HFFc6 (cell line): ENCODE measurements at regions not wholly inside any gene's neighbourhood (a gene's known extent, or its start where the extent isn't known, plus 50 kb on each side); places are given as distances from the start of the nearest gene placed in this dataset.
A peak's percentile ranks its signal among the peaks of the same experiment; 100 is the strongest.

Experiments used
- DNase-seq: peaks from one replicate; pipeline ENCODE4 v3.0.0-alpha.2; 2018
- H3K27ac Mint-ChIP-seq: 2 replicates; pipeline ENCODE4 v1.8.0; 2020; ENCODE audit warnings: mild to moderate bottlenecking, mixed read lengths
- H3K27me3 Mint-ChIP-seq: 2 replicates; pipeline ENCODE4 v1.8.0; 2021; ENCODE audit warnings: mild to moderate bottlenecking, moderate library complexity, mixed read lengths; ENCODE audit not compliant: insufficient read depth
- H3K36me3 Mint-ChIP-seq: 2 replicates; pipeline ENCODE4 v1.8.0; 2021; ENCODE audit warnings: low read depth, mixed read lengths
- H3K4me1 Mint-ChIP-seq: 2 replicates; pipeline ENCODE4 v1.8.0; 2020; ENCODE audit warnings: low read depth, mixed read lengths
- H3K4me3 Mint-ChIP-seq: 2 replicates; pipeline ENCODE4 v1.8.0; 2020; ENCODE audit warnings: mild to moderate bottlenecking, moderate library complexity, mixed read lengths
- H3K9me3 Mint-ChIP-seq: 2 replicates; pipeline ENCODE4 v1.8.0; 2020; ENCODE audit warnings: mild to moderate bottlenecking, mixed read lengths
- CTCF ChIP-seq: fragments of 200-600 bp; sonication (generic); IDR thresholded peaks from 2 replicates; pipeline ENCODE4 v1.5.0; 2021; ENCODE audit warnings: antibody characterized with exemption, mild to moderate bottlenecking

- Mint-ChIP-seq H3K27ac (no peak overlapping the region), H3K36me3 (peaks cover 5% of the 10 kb centered on the region; the same call in 1 of the 2 replicates), H3K27me3 (no peaks in the 10 kb centered on the region), H3K4me1 (peaks cover 38% of the 10 kb centered on the region), H3K4me3 (no peak overlapping the region), H3K9me3 (no peaks in the 10 kb centered on the region)
- TF ChIP-seq CTCF, result no peak
- DNase-seq, result no peak
Observed at GRCh38 chr11:121930004-121930965, 185.7 kb downstream of the BLID start.

- Mint-ChIP-seq H3K27me3 (no peaks in the 10 kb centered on the region), H3K4me1 (peaks cover 32% of the 10 kb centered on the region), H3K27ac (no peak overlapping the region), H3K9me3 (no peaks in the 10 kb centered on the region), H3K36me3 (no peaks in the 10 kb centered on the region), H3K4me3 (no peak overlapping the region)
- TF ChIP-seq CTCF, result no peak
- peak; percentile 12 for DNase-seq
Observed at GRCh38 chr11:121929581-121929980, 186.4 kb downstream of the BLID start.

- DNase-seq, result no peak
Observed at GRCh38 chr11:121928597-121929580, 187.1 kb downstream of the BLID start.

GRCh38 chr11:121927789-121928188 lies 188.2 kb downstream of the BLID start:
- no peaks in the 10 kb centered on the region for H3K27me3 Mint-ChIP-seq
- TF ChIP-seq CTCF, result no peak
- H3K27ac Mint-ChIP-seq, result no peak overlapping the region
- peaks cover 18% of the 10 kb centered on the region for H3K4me1 Mint-ChIP-seq
- no peaks in the 10 kb centered on the region for H3K36me3 Mint-ChIP-seq
- H3K9me3 Mint-ChIP-seq, result no peaks in the 10 kb centered on the region
- DNase-seq, result no peak
- no peak overlapping the region for H3K4me3 Mint-ChIP-seq

More at GRCh38 chr11:121928597-121929580, 187.1 kb downstream of the BLID start:
- Mint-ChIP-seq H3K4me3 (no peak overlapping the region), H3K36me3 (no peaks in the 10 kb centered on the region), H3K27me3 (no peaks in the 10 kb centered on the region), H3K27ac (no peak overlapping the region), H3K4me1 (peaks cover 29% of the 10 kb centered on the region), H3K9me3 (no peaks in the 10 kb centered on the region)
- no peak for TF ChIP-seq CTCF

GRCh38 chr11:121927097-121927785 lies 188.8 kb downstream of the BLID start:
- TF ChIP-seq CTCF, result no peak
- Mint-ChIP-seq H3K9me3 (no peaks in the 10 kb centered on the region), H3K27me3 (no peaks in the 10 kb centered on the region), H3K27ac (no peak overlapping the region), H3K4me1 (peaks cover 12% of the 10 kb centered on the region), H3K36me3 (no peaks in the 10 kb centered on the region), H3K4me3 (no peak overlapping the region)
- DNase-seq, result no peak
